Right atrium auricular region (tissue), 2 donors: ENCODE measurements at regions not wholly inside any gene's neighbourhood (a gene's known extent, or its start where the extent isn't known, plus 50 kb on each side); places are given as distances from the start of the nearest gene placed in this dataset.

Source experiments
- DNase-seq: peaks from one replicate; pipeline ENCODE4 v3.0.0-alpha.2; 2019; ENCODE audit warnings: low spot score
- H3K27ac ChIP-seq, 2 donors: fragments of 200-600 bp; sonication (generic); 1 replicate in 1 of 2; 2 replicates in 1 of 2; pipeline ENCODE4 v1.5.1; 2016 to 2019
- H3K27me3 ChIP-seq, 2 donors: fragments of 200-600 bp; sonication (generic); one replicate each; pipeline versions ENCODE4 v1.5.1 to v1.6.0; 2017 to 2019
- H3K36me3 ChIP-seq: fragments of 200-600 bp; sonication (generic); one replicate; pipeline ENCODE4 v1.5.1; 2016
- H3K4me1 ChIP-seq, 2 donors: fragments of 200-600 bp; sonication (generic); one replicate each; pipeline versions ENCODE4 v1.5.1 to v1.6.0; 2017 to 2019
- H3K4me3 ChIP-seq, 2 donors: fragments of 200-600 bp; sonication (generic); 1 replicate in 1 of 2; 2 replicates in 1 of 2; pipeline ENCODE4 v1.5.1; 2017 to 2019; ENCODE audit warnings: mild to moderate bottlenecking in 1 of 2, moderate library complexity in 1 of 2
- H3K9me3 ChIP-seq, 2 donors: fragments of 200-600 bp; sonication (generic); one replicate each; pipeline ENCODE4 v1.5.1; 2019
- CTCF ChIP-seq, 2 donors: fragments of 200-600 bp; sonication (generic); IDR thresholded peaks; one replicate each; pipeline ENCODE4 v1.5.1; 2019; ENCODE audit warnings: antibody characterized with exemption in 2 of 2

- no peak for DNase-seq
- no peaks in the 10 kb centered on the region for H3K27me3 ChIP-seq
- no peak for TF ChIP-seq CTCF (IDR thresholded peaks at IDR 0.05)
- H3K9me3 ChIP-seq, result no peaks in the 10 kb centered on the region
- no peak overlapping the region for H3K4me3 ChIP-seq
- no peak overlapping the region for H3K27ac ChIP-seq
- no peaks in the 10 kb centered on the region for H3K36me3 ChIP-seq
- no peaks in the 10 kb centered on the region for H3K4me1 ChIP-seq
These were observed 894.6 kb downstream of the PLOD2 start for GRCh38 chr3:145266368-145266767.

DNA sequence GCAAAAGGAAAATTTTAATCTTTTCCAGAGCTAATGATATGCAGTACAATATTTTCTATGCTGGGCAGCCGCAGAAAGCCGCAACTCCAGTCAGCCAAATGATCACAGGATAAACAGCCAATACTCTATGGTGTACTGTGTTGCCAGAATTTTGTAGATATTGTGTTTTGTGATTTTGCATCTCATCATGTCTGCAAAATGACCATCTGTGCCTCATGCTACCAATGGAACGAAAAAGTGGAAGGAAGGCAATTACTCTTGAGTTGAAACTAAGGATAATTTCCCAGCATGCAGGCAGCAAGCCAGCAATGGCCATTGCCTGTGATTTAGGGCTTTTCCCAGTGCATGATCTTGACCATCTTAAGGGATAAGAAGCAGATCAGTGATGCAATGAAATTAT is 891.9 kb downstream of the PLOD2 start:
- no peaks in the 10 kb centered on the region for H3K9me3 ChIP-seq
- H3K27ac ChIP-seq, result no peak overlapping the region
- no peaks in the 10 kb centered on the region for H3K27me3 ChIP-seq
- no peak overlapping the region for H3K4me3 ChIP-seq
- H3K4me1 ChIP-seq, result no peaks in the 10 kb centered on the region
- TF ChIP-seq CTCF (IDR thresholded peaks at IDR 0.05), result no peak
- H3K36me3 ChIP-seq, result no peaks in the 10 kb centered on the region
- DNase-seq, result no peak

DNA sequence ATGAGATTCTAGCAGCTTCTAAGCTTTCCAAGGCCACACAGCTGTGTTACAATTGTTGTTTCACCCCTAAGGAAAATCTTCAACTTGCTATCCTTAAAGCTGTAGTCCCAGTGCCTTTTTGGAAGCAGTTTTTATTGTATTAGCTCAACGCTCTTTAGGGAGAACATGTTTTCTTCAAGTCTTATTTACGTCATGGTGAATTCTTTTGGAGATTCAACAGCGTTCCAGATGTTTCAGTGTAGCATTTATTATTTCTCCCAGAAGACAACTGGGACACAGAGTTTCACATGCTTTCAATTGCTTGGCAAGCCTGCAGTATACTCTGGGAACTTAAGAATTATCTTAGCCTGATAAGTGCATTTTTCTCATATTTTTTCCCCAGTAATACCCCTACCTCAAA is 888.3 kb downstream of the PLOD2 start:
- Histone ChIP-seq H3K9me3 (peaks cover 3 to 17% of the 10 kb centered on the region in 2 donors), H3K36me3 (no peaks in the 10 kb centered on the region), H3K4me3 (no peak overlapping the region), H3K27me3 (no peaks in the 10 kb centered on the region), H3K4me1 (no peaks in the 10 kb centered on the region), H3K27ac (no peak overlapping the region)
- TF ChIP-seq CTCF (IDR thresholded peaks at IDR 0.05), result no peak
- DNase-seq, result no peak

GRCh38 chr3:145282505-145282904 is 878.5 kb downstream of the PLOD2 start:
- Histone ChIP-seq H3K4me3 (no peak overlapping the region), H3K9me3 (no peaks in the 10 kb centered on the region), H3K36me3 (no peaks in the 10 kb centered on the region), H3K27ac (no peak overlapping the region), H3K4me1 (no peaks in the 10 kb centered on the region), H3K27me3 (no peaks in the 10 kb centered on the region)
- no peak for DNase-seq
- no peak for TF ChIP-seq CTCF (IDR thresholded peaks at IDR 0.05)

DNA sequence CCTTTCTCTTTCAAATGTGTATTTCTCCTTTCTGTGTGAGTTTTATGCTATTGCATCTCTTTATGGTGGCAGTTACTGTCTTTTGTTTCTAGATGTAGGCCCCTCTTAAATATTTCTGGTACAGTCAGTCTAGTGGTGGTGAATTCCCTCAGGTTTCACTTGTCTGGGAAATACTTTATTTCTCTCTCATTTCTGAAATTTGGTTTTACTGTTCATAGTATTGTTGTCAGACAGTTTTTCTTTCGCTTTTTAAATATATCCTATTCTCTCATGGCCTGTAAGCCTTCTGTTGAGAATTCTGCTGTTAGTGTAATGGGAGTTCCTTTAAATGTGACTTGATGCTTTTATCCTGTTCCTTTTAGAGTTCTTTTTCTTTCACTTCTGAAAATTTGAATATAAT is 874.0 kb downstream of the PLOD2 start:
- no peaks in the 10 kb centered on the region for H3K36me3 ChIP-seq
- no peak overlapping the region for H3K4me3 ChIP-seq
- DNase-seq, result no peak
- no peak for TF ChIP-seq CTCF (IDR thresholded peaks at IDR 0.05)
- no peak overlapping the region for H3K27ac ChIP-seq
- H3K27me3 ChIP-seq, result no peaks in the 10 kb centered on the region
- H3K4me1 ChIP-seq, result no peaks in the 10 kb centered on the region
- no peaks in the 10 kb centered on the region for H3K9me3 ChIP-seq

DNA sequence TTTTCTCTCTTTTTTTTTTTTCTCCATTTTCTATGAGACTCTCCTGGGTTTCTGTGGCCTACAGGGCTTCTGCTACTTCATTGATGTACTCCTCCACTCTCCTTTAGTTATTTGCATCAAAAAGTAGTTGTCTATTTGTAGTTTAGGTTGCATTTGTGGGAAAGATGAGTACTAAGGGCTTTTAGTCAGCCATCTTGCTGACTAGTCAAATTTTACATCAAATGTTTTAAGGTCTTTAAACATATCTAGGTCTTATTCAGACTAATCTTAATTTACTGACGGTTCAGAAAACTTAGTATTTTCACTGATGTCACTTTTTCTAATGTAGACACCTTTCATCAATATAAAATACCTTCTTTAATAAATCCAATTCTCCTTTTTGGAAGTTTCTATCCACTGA is 871.0 kb downstream of the PLOD2 start:
- no peak overlapping the region for H3K4me3 ChIP-seq
- H3K9me3 ChIP-seq, result no peaks in the 10 kb centered on the region
- no peak for DNase-seq
- H3K4me1 ChIP-seq, result no peaks in the 10 kb centered on the region
- H3K27me3 ChIP-seq, result no peaks in the 10 kb centered on the region
- no peak for TF ChIP-seq CTCF (IDR thresholded peaks at IDR 0.05)
- H3K36me3 ChIP-seq, result no peaks in the 10 kb centered on the region
- H3K27ac ChIP-seq, result no peak overlapping the region
